GM12874 (cell line): ENCODE measurements at regions not wholly inside any gene's neighbourhood (a gene's known extent, or its start where the extent isn't known, plus 50 kb on each side); places are given as distances from the start of the nearest gene placed in this dataset.

ENCODE experiments used
- CTCF ChIP-seq: IDR thresholded peaks from 2 replicates; pipeline ENCODE4 v1.5.1; 2011; ENCODE audit warnings: low read depth, mild to moderate bottlenecking, control low read depth, low read length, moderate library complexity; ENCODE audit not compliant: insufficient read depth

DNA sequence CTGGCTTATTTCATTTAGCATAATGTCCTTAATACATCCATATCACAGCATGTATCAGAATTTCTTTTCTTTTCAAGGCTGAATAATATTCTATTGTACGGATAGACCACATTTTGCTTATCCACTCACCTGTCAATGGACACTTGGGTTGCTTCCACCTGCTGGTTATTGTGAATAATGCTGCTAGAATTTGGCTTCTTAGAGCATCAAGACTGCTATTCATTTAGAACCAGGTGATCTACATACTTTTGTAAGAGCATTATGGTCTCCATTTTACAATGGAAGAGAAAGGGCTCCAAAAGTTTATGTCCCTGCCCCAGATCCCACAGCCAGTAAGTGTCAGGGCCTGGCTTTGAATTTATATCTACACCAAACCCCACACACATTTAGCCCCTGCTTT lies 100.7 kb upstream of the CD82 start:
- TF ChIP-seq CTCF, result no peak

GRCh38 chr11:44466531-44467205 lies 98.8 kb upstream of the CD82 start:
- no peak for TF ChIP-seq CTCF

GRCh38 chr11:44467413-44467812 lies 98.0 kb upstream of the CD82 start:
- TF ChIP-seq CTCF, result no peak

DNA sequence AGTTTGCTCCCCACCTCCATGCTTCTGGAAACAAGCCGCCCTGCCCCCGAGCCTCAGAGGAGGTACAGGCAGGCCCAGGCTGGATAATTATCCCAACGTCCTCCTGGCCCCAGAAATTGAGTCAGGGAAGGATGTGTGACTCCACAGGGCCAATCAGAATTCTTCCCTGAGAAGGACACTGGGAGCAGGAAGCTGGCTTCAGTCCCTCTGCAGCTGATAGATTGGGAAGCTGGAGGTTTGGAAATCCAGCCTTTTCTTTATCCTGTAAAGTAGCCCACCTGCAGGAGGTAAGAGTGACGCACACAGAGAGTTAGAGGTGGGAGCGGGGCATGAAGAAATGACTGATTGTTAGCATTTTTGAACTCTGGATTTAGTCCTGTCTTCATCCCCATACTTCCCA lies 97.5 kb upstream of the CD82 start:
- no peak for TF ChIP-seq CTCF

DNA sequence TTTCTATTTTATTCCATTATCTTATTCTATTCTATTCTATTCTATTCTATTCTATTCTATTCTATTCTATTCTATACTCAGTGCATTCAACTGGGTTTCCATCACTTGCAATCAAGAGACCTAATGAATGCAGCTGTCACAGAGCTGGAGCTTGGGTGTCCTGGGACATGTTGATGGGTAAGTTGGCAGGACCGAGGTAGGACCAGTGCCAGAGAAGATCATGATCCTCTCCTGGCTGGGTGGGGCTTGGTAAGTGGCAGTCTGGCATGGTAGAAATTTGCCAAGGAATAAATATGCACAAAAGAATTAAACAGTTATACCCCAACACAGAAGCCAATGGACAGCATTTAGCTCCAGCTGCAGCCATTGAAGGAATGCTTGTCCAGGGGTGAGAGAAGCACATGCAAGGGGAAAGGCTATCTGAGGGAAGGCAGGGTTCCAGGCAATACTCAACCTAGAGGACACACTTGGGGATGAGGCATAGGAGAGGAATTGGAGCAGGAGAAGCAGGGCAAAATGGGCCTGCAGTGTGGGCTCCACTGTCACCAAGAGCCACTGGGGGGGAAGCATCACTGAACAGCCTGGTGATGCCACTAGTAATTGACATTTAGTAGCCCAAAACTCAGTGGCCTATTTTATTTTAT lies 97.0 kb upstream of the CD82 start:
- TF ChIP-seq CTCF, result no peak

DNA sequence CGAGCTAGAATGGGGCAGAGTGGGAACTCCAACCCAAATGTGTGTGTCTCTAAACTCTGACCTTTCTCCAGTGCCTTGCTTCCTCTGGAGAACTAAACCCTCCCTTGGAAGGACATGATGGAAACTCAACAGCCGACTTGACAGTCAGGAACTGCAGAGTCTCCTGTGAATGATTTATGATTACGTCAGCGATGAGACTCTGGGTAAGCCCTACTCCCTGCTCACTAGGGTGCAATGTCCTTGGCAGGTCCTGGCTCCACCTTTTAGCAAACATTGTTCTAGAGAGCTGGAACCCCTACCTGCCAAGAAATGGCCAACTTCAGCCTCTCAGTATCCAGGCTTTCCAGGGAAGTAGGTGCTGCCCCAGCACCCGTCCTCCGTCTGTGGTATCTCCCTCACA lies 96.1 kb upstream of the CD82 start:
- TF ChIP-seq CTCF, result no peak

DNA sequence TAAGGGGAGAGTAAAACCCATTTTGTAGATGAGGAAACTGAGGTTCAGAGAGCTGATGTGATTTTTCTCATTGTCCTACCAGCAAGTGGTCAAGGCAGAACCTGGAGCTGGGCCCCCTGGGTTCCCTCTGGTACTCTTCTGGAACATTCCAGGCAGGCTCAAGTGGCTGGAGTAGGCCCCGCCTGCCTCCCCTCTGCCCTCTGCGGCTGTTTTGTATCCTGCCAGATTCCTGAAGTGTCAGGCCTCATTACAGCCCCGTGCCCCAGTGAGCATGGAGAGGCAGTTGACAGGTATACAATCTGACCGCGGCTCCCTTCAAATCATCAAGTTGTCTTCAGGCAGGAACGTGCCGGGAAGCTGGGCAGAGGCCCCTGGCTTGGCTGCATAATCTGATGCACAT lies 94.6 kb upstream of the CD82 start:
- no peak for TF ChIP-seq CTCF
